A673 (cell line): ENCODE measurements at regions not wholly inside any gene's neighbourhood (a gene's known extent, or its start where the extent isn't known, plus 50 kb on each side); places are given as distances from the start of the nearest gene placed in this dataset.

ENCODE experiments used
- CTCF ChIP-seq: fragments of 300-800, 200-600 bp; sonication (generic); conservative IDR thresholded peaks from 2 replicates; pipeline ENCODE4 v1.5.1; 2017; ENCODE audit warnings: low read depth, mild to moderate bottlenecking, antibody characterized with exemption, low read length, moderate library complexity, mixed read lengths
- EZH2 ChIP-seq: fragments of 200-600 bp; sonication (generic); IDR thresholded peaks from 2 replicates; pipeline ENCODE4 v1.6.1; 2017; ENCODE audit warnings: borderline replicate concordance, low read depth, mild to moderate bottlenecking, mixed read lengths, antibody characterized with exemption, low read length; ENCODE audit not compliant: poor library complexity, severe bottlenecking

GRCh38 chr6:104256646-104257045 lies 603.1 kb downstream of the HACE1 start:
- TF ChIP-seq CTCF (no peak), EZH2 (no peak)
